Hematopoietic multipotent progenitor cell treated with erythropoietin and hydrocortisone succinate and interleukin-3 and kit ligand, for 6 days (in vitro differentiated cells): ENCODE measurements at regions not wholly inside any gene's neighbourhood (a gene's known extent, or its start where the extent isn't known, plus 50 kb on each side); places are given as distances from the start of the nearest gene placed in this dataset.

Experiments
- DNase-seq: peaks from one replicate; pipeline ENCODE4 v3.0.0-alpha.2; 2015

GRCh38 chr4:146998157-146998556 lies 52.5 kb upstream of the TTC29 start:
- no peak for DNase-seq

DNA sequence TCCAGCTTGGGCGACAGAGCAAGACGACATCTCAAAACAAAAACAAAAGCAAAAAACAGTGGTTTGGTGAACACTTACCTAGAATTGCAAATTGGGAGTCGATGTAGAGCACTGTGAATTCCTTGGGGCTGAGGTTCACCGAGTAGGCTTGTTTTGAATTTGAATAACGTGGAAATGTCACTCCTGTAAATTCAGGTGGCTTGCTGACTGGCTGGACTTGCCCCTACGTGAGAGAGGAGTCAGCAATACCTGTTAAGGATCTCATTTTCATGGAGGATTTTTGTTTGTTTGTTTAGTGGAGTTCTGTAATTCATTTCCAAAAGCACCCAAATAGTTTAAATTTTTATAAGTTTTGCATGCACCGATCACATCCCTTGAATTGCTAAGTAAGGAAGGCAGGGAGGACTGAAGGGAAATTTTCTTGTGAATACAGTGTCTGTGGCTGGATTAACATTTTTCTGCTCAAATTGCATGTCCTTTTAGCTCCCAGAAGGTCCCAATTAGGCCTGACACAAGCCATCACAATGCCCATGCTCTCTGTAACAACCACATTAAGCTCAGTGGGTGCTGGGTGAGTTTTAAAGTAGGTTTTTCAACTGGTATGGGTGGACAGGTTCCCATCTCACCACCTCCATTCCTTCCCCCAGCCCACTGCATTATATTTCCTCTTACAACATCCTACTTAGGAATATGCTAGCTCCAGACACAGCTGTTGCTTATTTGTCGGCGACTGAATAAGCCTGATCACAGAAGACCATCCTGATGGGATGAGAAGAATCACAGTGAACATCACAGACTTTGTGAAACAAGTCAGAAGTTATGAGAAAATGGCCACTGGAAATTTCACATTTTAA lies 58.5 kb upstream of the TTC29 start:
- no peak for DNase-seq

DNA sequence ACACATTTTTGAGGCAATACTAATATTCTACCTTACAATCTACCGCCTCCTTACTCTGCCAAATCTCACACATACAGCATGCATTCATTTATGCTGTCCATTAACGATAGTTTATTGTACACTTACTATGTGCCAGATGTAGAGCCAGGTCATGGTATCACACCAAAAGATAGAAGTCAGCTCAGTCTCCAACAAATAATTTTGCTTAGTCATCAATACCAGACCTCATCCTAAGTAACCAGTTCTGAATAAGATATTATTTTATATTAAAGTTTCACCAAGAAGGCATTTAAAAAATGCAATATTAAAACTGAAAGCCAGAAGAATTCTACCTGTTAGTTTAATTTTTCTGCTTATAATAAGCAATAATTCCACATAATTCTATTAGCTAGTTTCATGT lies 60.6 kb upstream of the TTC29 start:
- DNase-seq, result no peak

DNA sequence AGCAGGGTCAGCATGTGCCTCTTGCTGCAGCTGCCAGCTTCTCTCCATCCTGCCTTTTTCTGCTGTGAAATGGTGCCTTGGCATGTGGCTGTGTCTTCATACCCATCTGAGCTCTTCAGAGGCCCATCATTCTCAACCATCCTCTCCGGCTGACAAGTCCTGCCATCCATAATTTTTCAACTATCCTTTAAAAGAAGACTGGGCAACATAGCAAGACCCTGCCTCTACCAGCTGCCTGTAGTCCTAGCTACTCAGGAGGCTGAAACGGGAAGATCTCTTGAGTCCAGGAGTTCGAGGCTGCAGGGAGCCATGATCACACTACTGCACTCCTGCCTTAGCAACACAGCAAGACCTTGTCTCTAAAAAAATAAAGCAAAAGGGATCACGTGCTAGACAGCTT lies 64.2 kb upstream of the TTC29 start:
- DNase-seq, result no peak

- DNase-seq, result no peak
Observed at GRCh38 chr4:147011411-147011810, 65.7 kb upstream of the TTC29 start.

DNA sequence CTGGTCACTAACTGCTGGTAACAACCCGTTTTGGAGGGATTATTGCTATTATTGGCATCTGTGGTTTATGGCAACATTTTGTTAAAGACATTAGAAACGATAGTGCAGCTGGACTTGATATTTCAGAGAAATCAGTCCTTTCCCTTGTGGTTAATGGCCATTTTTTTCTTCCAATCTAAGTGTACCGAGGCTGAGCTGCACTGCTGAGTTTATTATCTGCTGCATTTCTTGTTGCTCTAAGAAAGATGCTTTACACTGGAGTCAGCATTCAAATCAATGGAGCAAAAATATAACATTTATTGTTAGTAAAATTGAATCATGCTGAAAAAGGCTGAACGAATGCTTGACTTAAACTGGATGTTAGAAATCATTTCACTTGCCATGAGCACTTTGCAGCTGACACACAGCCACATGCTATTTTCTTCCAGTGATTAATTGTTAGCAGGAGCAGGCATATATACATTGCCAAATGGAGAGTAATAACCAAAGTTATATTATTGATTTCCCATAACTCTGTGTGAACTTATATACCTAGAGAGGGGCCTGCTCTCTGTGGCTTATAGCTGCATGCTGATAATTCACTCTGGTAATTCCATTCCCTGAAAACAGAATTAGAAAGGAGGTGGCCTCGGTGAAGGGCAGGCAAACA lies 66.5 kb upstream of the TTC29 start:
- DNase-seq, result no peak

DNA sequence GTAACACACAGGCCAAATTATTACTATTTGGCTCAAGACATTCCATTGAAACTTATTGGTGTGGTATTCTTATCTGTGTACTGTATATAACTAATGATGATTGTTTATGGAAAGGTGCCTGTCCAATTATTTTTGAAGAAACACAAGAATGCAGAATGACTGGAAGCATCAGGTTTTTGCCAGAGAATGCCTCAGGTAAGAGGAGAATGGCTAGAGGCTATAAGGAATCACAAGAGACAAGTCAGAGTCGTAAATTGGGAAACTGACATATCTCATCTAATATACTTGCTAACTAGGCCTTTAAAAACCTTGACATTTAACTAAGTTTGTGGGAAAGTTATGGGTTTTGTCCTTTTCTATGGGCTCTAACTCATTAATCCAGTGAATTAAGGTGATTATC lies 69.3 kb upstream of the TTC29 start:
- no peak for DNase-seq

GRCh38 chr4:147015491-147015890 lies 69.8 kb upstream of the TTC29 start:
- no peak for DNase-seq

DNA sequence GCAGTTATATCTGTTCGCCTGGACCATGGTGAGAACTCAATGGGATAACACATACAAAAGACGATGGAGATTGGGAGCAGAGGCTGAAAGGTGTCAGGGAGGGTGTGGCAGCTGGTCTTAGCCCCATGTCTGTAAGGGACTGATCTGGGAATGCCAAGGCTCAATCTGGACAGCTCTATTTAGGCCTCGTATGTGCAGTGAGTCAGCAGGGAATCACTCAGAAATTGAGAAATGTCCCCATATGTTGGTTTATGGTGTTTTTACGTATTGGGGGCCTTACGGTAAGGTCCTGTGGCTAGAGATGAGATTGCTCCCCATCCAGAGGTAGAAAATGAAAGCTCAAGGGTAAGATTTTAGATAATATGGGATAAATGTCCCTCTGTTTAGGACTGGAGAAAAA lies 71.4 kb upstream of the TTC29 start:
- no peak for DNase-seq

GRCh38 chr4:147019091-147019490 lies 73.4 kb upstream of the TTC29 start:
- peak; percentile 64 for DNase-seq

- no peak for DNase-seq
Observed at GRCh38 chr4:147020456-147020855, 74.8 kb upstream of the TTC29 start.

DNA sequence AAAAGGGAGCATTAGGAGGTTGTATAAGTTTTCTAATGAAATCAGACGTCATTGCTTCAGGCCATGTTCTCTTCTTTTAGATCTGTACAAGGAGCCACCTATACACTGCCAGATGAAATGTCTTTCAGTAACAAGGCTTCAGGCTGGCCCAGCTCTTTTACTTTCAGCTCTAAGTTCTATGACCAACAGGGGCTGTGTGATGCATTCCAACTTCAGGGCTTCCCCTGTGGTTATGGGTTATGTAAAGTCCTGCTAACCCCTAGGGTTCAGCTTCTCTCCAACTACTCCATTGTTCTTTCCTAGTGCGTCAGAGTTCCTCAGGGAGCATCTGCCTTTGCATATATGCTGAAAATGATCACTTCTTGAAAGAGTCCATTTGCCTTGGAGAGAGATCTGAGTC lies 79.4 kb upstream of the TTC29 start:
- no peak for DNase-seq

DNA sequence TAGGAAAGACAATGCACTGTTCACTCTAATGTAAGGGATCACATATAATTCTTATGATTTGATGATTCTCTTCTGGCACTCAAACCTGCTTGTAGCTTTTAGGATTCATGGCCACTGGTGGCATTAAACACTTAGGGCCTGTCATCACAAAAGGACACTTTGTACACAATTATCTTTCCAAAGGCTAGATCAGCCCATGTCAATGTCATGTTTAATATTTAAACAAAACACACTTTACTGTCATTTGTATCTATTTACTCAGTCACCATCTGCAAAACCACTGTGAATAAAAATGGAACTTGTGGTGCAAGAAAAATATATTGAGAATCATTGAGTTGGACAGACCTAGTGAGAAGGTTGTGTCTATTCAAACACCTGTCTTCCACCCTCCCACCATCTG lies 83.6 kb upstream of the TTC29 start:
- DNase-seq, result no peak

DNA sequence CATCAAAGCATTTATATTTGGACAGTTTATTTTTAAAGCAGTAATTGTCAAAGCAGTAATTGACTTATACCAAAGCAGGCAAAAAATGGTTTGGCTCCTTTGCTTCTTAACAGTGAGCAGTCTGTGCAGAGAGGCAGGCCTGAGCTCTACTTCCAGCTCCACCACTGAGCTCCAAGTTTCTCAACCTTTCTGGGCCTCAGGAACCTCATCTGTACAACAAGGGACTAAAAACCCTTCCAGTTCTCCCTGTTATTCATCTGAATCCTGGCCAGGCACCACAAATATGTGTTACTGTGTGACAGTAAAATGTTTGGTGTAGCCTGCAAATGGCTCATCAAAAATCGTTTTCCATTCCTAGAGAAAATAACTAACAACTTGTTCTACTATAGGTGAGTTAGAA lies 88.7 kb upstream of the TTC29 start:
- no peak for DNase-seq

DNA sequence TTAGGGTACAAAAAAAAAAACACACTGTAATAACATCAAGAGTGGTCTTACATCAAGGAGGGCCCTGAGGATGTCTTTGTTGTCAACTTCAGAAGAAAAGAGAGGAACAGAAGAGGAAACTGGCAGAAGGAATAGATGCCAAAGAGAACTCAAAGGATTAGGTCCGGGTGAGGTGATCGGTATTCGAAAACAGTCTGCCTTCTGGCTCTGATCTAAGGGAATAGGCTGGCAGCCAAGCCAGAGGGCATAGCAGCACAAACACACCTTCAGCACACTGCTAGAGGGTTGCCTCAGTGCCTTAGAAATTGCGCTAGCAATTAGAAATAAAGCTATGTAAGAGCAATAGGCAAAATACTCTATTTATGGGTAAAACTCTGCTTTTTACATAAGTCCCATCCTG lies 91.4 kb upstream of the TTC29 start:
- no peak for DNase-seq

DNA sequence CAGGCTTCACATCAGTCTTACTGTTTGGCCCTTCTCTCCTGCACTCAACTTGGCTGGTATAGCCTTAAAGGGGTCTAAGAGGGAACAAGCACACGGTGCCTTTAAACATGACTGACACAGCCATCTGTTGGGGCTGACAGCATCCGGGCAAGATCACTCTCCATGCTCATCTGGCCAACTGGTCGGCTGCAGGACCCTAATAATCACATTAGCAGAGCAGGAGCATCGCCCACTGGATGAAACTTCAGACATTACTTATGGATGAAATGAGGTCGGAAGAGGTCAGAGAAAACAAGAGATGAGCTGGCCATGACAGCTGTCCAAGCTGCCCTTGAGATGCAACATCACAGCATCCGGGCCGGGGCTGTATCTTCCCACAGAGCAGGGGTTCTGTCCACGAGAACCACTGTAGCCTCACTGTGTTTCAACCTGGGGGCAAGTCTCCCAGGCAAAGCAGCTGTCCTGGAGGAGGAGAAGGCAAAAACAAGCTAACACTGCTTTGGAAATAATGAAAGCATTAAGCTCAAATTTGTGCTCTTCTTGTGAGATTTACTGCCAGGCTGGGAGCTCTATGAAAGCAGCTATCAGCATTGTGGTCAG lies 94.4 kb upstream of the TTC29 start:
- no peak for DNase-seq

DNA sequence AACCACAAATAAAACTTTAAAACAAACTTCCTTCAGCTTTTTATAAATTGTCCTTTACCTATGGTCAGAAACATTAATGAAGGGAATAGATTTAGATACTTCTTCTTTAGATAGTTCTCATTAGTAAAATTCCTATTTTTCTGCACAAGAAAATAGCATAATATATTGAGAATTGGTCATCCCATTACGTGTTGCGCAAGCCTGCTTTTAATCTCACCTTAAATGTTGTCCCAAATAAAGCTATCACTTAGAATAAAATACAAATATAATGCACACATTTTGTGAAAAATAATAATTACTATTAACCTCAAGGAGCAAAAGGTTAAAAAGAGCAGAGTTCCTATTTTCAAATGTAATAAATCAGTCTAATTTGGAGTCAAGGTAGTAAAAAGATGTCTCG lies 95.2 kb upstream of the TTC29 start:
- DNase-seq, result no peak

DNA sequence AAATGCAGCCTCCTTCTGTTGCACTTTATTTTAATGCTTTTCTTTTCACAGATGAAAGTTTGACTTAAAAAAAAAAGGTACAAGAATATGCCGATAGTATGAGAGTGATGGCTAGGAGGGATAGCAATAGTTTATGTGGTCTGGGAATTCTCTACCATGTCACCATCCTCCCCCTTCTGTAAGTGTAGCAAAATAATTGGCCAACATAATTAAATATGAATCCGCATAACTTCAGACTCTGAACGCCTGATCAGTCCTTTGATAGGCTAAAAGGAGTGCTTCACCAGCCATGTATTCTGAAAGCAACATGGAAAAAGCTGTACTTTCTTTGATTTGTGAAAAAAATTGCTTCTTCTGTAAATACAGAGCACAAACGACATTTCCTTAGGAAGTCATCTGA lies 95.7 kb upstream of the TTC29 start:
- no peak for DNase-seq

DNA sequence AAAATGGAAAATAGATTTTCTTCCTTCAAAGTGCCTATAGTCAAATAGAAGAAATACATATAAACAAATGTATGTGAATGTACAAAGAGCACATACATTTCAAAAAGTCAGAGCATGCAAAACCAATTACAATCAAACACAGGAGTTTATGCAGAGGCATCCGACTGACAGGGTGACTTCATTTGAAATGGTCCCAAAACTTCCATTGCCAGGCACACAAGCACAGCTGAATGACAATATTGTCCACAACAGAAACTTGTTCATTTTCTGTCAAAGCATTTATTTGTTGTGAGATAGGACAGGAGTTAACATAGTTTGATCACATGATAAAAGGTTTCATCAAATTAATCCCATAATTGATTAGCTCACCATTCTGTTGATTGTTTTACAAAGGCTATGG lies 96.4 kb upstream of the TTC29 start:
- no peak for DNase-seq

DNA sequence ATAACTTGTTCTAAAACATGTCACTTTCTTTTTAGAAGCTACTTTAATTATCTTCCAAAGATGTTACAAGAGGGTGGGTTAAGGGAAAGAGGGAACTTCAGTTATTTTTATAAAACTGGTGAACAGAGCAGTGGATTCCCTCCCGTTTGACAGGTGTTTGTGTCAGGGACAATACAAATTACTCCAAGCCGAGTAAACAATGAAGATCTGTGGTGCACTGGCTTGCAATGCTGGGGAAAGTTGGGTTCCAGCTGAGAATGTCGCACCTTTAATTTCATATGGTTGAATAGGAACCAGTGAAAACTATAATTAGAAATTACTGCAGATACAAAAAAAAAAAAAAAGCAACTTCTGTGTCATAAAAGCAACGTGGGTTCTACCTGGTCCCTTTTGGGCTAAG lies 98.6 kb upstream of the TTC29 start:
- no peak for DNase-seq

- no peak for DNase-seq
Observed at GRCh38 chr4:147049946-147050345, 104.3 kb upstream of the TTC29 start.

DNA sequence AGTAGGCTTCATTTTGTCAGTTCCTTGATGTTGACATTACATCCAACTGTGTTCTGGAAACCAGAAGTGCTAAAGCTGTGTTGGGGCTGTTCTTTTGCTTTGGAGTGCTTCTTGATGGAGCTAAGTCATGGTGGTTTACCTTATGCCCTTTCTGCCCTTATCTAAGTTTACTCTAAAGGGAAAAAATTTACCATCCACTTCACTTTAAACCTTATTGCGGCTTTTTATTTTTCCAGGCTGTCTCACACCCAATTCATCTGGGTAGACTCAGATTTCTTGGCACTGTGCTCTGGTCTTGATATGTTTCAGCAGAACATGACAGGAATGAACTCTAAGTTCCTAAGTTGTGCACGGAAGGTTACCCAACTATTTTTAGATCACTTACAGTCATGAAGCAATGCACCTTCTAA lies 104.7 kb upstream of the TTC29 start:
- no peak for DNase-seq

- DNase-seq, result no peak
Observed at GRCh38 chr4:147052361-147052760, 106.7 kb upstream of the TTC29 start.

GRCh38 chr4:147054228-147054872 lies 108.7 kb upstream of the TTC29 start:
- DNase-seq, result no peak
